ENCODE measurements at regions not wholly inside any gene's neighbourhood (a gene's known extent, or its start where the extent isn't known, plus 50 kb on each side); places are given as distances from the start of the nearest gene placed in this dataset.
A peak's percentile ranks its signal among the peaks of the same experiment; 100 is the strongest.

- Histone ChIP-seq H3K9me3 (ENCODE audit: control insufficient read depth in 4 of 4, insufficient read depth in 3 of 4, low read length in 3 of 4) (peaks cover 0 to 3% (median 1%) of the 10 kb centered on the region in 4 donors), H3K4me1 (ENCODE audit: control insufficient read depth in 5 of 5, insufficient read depth in 5 of 5, low read length in 5 of 5) (peaks cover 0 to 7% (median 2%) of the 10 kb centered on the region in 5 donors), H3K27ac (ENCODE audit: low read depth in 1 of 2, low read length in 1 of 2) (no peak overlapping the region), H3K27me3 (ENCODE audit: control insufficient read depth in 3 of 3, insufficient read depth in 3 of 3, low read length in 2 of 3) (no peaks in the 10 kb centered on the region), H3K4me3 (no peak overlapping the region), H3K36me3 (ENCODE audit: control insufficient read depth in 4 of 4, insufficient read depth in 4 of 4, low read length in 4 of 4) (no peaks in the 10 kb centered on the region), H3K9ac (ENCODE audit: insufficient read depth in 1 of 2, low read length in 2 of 2) (no peak overlapping the region)
- WGBS, 2 donors = 66 to 86% methylated on average over 4 of the region's 4 CpGs
- TF ChIP-seq, protein P1, sequence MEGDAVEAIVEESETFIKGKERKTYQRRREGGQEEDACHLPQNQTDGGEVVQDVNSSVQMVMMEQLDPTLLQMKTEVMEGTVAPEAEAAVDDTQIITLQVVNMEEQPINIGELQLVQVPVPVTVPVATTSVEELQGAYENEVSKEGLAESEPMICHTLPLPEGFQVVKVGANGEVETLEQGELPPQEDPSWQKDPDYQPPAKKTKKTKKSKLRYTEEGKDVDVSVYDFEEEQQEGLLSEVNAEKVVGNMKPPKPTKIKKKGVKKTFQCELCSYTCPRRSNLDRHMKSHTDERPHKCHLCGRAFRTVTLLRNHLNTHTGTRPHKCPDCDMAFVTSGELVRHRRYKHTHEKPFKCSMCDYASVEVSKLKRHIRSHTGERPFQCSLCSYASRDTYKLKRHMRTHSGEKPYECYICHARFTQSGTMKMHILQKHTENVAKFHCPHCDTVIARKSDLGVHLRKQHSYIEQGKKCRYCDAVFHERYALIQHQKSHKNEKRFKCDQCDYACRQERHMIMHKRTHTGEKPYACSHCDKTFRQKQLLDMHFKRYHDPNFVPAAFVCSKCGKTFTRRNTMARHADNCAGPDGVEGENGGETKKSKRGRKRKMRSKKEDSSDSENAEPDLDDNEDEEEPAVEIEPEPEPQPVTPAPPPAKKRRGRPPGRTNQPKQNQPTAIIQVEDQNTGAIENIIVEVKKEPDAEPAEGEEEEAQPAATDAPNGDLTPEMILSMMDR (IDR thresholded peaks at IDR 0.05; ENCODE audit: control extremely low read depth, extremely low read depth) = no peak
- DNase-seq (peak in 1 of 3 donors; percentile 33), ATAC-seq (ENCODE audit: insufficient read depth, low FRiP score) (no peak)
Observed at GRCh38 chr21:40901691-40902090, 54.7 kb upstream of the DSCAM start.

DNA sequence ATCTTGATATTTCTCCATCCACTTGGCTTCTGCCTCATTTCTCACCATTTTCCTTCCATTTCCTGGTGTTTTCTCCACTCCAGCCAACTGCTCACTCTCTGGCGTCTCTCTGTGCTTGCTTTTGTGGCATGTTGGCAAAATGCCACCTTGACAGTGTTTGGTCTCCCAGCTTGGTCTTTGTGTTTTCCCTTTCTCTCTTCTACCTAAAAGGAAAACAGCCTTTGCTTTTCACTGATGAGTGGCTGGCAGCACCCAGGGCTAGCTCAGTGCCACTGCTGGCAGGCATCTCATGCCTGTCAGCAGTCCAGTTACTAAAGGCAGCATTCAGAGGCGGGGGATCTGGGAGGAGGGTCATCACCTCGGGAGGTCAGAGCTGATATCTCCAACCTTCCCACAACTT, 55.3 kb upstream of the DSCAM start:
- Histone ChIP-seq H3K9ac (ENCODE audit: insufficient read depth in 1 of 2, low read length in 2 of 2) (no peak overlapping the region), H3K36me3 (ENCODE audit: control insufficient read depth in 4 of 4, insufficient read depth in 4 of 4, low read length in 4 of 4) (no peaks in the 10 kb centered on the region), H3K27ac (ENCODE audit: low read depth in 1 of 2, low read length in 1 of 2) (no peak overlapping the region), H3K4me3 (no peak overlapping the region), H3K27me3 (ENCODE audit: control insufficient read depth in 3 of 3, insufficient read depth in 3 of 3, low read length in 2 of 3) (no peaks in the 10 kb centered on the region), H3K4me1 (ENCODE audit: control insufficient read depth in 5 of 5, insufficient read depth in 5 of 5, low read length in 5 of 5) (peaks cover 0 to 7% (median 2%) of the 10 kb centered on the region in 5 donors), H3K9me3 (ENCODE audit: control insufficient read depth in 4 of 4, insufficient read depth in 3 of 4, low read length in 3 of 4) (peaks cover 0 to 3% (median 1%) of the 10 kb centered on the region in 4 donors)
- TF ChIP-seq, protein P1 (IDR thresholded peaks at IDR 0.05; ENCODE audit: control extremely low read depth, extremely low read depth) = no peak
- ATAC-seq (ENCODE audit: insufficient read depth, low FRiP score) = no peak
- peak; percentile 54 to 75 (median 74) for DNase-seq
- WGBS, 2 donors = 49 to 69% methylated on average over 3 of the region's 3 CpGs

DNA sequence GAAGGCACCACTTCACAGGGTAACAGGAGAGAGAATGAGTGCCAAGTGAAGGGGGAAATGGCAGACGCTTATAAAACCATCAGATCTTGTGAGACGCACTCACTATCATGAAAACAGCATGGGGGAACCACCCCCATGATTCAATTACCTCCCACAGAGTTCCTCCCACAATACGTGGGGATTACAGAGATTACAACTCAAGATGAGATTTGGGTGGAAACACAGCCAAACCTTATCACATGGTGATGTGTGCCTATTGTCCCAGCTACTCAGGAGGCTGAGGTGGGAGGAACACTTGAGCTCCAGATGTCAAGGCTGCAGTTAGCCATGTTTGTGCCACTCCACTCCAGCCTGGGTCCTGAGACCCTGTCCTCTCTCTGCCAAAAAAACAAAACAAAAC, 56.0 kb upstream of the DSCAM start:
- ATAC-seq (ENCODE audit: insufficient read depth, low FRiP score) = no peak
- 76 to 83% methylated on average over 3 of the region's 3 CpGs for WGBS, 2 donors
- Histone ChIP-seq H3K27ac (ENCODE audit: low read depth in 1 of 2, low read length in 1 of 2) (no peak overlapping the region), H3K4me1 (ENCODE audit: control insufficient read depth in 5 of 5, insufficient read depth in 5 of 5, low read length in 5 of 5) (peaks cover 0 to 7% (median 2%) of the 10 kb centered on the region in 5 donors), H3K27me3 (ENCODE audit: control insufficient read depth in 3 of 3, insufficient read depth in 3 of 3, low read length in 2 of 3) (no peaks in the 10 kb centered on the region), H3K36me3 (ENCODE audit: control insufficient read depth in 4 of 4, insufficient read depth in 4 of 4, low read length in 4 of 4) (no peaks in the 10 kb centered on the region), H3K9me3 (ENCODE audit: control insufficient read depth in 4 of 4, insufficient read depth in 3 of 4, low read length in 3 of 4) (no peaks in the 10 kb centered on the region), H3K4me3 (no peak overlapping the region), H3K9ac (ENCODE audit: insufficient read depth in 1 of 2, low read length in 2 of 2) (no peak overlapping the region)
- DNase-seq = no peak
- TF ChIP-seq, protein P1 (IDR thresholded peaks at IDR 0.05; ENCODE audit: control extremely low read depth, extremely low read depth) = no peak

DNA sequence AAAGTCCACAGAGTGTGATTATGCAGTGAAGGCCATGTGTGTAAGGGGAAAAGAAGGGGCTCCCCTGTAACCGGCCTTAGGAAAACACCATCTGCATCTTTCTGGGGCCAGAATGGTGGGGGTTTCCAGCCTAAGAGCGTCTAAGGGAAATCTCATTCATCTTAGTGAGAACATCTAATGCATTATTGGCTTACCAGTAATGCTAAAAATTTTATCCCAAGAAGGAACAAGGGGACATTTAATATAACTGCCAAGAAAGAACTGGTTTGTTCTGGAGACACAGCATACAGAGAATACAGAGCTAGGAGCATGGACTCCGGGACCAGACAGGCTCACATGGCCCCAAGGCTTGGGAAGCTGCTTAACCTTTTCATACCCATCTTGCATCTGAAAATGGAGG, 58.3 kb upstream of the DSCAM start:
- TF ChIP-seq, protein P1 (IDR thresholded peaks at IDR 0.05; ENCODE audit: control extremely low read depth, extremely low read depth) = no peak
- no peak overlapping the region for H3K9ac ChIP-seq (ENCODE audit: insufficient read depth in 1 of 2, low read length in 2 of 2)
- 73 to 83% methylated on average over 3 of the region's 3 CpGs for WGBS, 2 donors
- peaks cover 0 to 2% (median 0%) of the 10 kb centered on the region in 4 donors for H3K9me3 ChIP-seq (ENCODE audit: control insufficient read depth in 4 of 4, insufficient read depth in 3 of 4, low read length in 3 of 4)
- no peak overlapping the region for H3K4me3 ChIP-seq
- H3K27ac ChIP-seq (ENCODE audit: low read depth in 1 of 2, low read length in 1 of 2) = no peak overlapping the region
- peaks cover 0 to 7% (median 2%) of the 10 kb centered on the region in 5 donors for H3K4me1 ChIP-seq (ENCODE audit: control insufficient read depth in 5 of 5, insufficient read depth in 5 of 5, low read length in 5 of 5)
- no peak for ATAC-seq (ENCODE audit: insufficient read depth, low FRiP score)
- H3K27me3 ChIP-seq (ENCODE audit: control insufficient read depth in 3 of 3, insufficient read depth in 3 of 3, low read length in 2 of 3) = no peaks in the 10 kb centered on the region
- DNase-seq = no peak
- no peaks in the 10 kb centered on the region for H3K36me3 ChIP-seq (ENCODE audit: control insufficient read depth in 4 of 4, insufficient read depth in 4 of 4, low read length in 4 of 4)
